T-helper 2 cell treated with Interferon-gamma antibody and Interleukin-4, amounts not matched to agents 5 μg/mL and 100 μg/mL, for 36 hours (primary cell): ENCODE measurements at regions not wholly inside any gene's neighbourhood (a gene's known extent, or its start where the extent isn't known, plus 50 kb on each side); places are given as distances from the start of the nearest gene placed in this dataset.
A peak's percentile ranks its signal among the peaks of the same experiment; 100 is the strongest.
"Not testable (repeated sequence)": the region's sequence is repeated elsewhere in the genome, so short reads cannot be mapped to it uniquely, and the experiment has no call there.

Experiments used
- DNase-seq: peaks from one replicate; pipeline ENCODE4 v3.0.0; 2021; ENCODE audit warnings: low spot score
- H3K27ac Mint-ChIP-seq: one replicate; pipeline ENCODE4 v1.8.0; 2021; ENCODE audit warnings: mild to moderate bottlenecking, mixed read lengths
- H3K27me3 Mint-ChIP-seq: one replicate; pipeline ENCODE4 v1.8.0; 2021; ENCODE audit warnings: low read depth, mixed read lengths
- H3K36me3 Mint-ChIP-seq: one replicate; pipeline ENCODE4 v1.8.0; 2021; ENCODE audit warnings: low read depth, mixed read lengths
- H3K4me1 Mint-ChIP-seq: one replicate; pipeline ENCODE4 v1.8.0; 2021; ENCODE audit warnings: low read depth, mixed read lengths
- H3K4me3 Mint-ChIP-seq: one replicate; pipeline ENCODE4 v1.8.0; 2022; ENCODE audit warnings: mild to moderate bottlenecking, moderate library complexity, mixed read lengths
- H3K9me3 Mint-ChIP-seq: one replicate; pipeline ENCODE4 v1.8.0; 2021; ENCODE audit warnings: mixed read lengths

- no peak for DNase-seq
- no peak overlapping the region for H3K27ac Mint-ChIP-seq
- no peak overlapping the region for H3K4me3 Mint-ChIP-seq
- peaks cover 9% of the 10 kb centered on the region for H3K9me3 Mint-ChIP-seq
- H3K27me3 Mint-ChIP-seq: no peaks in the 10 kb centered on the region
- H3K36me3 Mint-ChIP-seq: no peaks in the 10 kb centered on the region
- H3K4me1 Mint-ChIP-seq: no peaks in the 10 kb centered on the region
Measured at GRCh38 chr21:15453261-15453660, 276.5 kb upstream of the USP25 start.

GRCh38 chr21:15453785-15454184 lies 276.0 kb upstream of the USP25 start:
- not testable (repeated sequence) for DNase-seq, H3K9me3 Mint-ChIP-seq, H3K36me3 Mint-ChIP-seq, H3K4me1 Mint-ChIP-seq, H3K27me3 Mint-ChIP-seq, H3K4me3 Mint-ChIP-seq, H3K27ac Mint-ChIP-seq

GRCh38 chr21:15454931-15455330 lies 274.9 kb upstream of the USP25 start:
- not testable (repeated sequence) for DNase-seq, H3K36me3 Mint-ChIP-seq, H3K9me3 Mint-ChIP-seq, H3K4me3 Mint-ChIP-seq, H3K27ac Mint-ChIP-seq, H3K27me3 Mint-ChIP-seq, H3K4me1 Mint-ChIP-seq

- no peak for DNase-seq
- H3K9me3 Mint-ChIP-seq: no peaks in the 10 kb centered on the region
- H3K27ac Mint-ChIP-seq: no peak overlapping the region
- no peaks in the 10 kb centered on the region for H3K4me1 Mint-ChIP-seq
- no peaks in the 10 kb centered on the region for H3K36me3 Mint-ChIP-seq
- H3K27me3 Mint-ChIP-seq: no peaks in the 10 kb centered on the region
- no peak overlapping the region for H3K4me3 Mint-ChIP-seq
Measured at GRCh38 chr21:15455819-15456462, 273.8 kb upstream of the USP25 start.

- Mint-ChIP-seq H3K4me3 (no peak overlapping the region), H3K27me3 (no peaks in the 10 kb centered on the region), H3K9me3 (no peaks in the 10 kb centered on the region), H3K36me3 (no peaks in the 10 kb centered on the region), H3K27ac (no peak overlapping the region), H3K4me1 (no peaks in the 10 kb centered on the region)
- DNase-seq: no peak
Measured at GRCh38 chr21:15457965-15458364, 271.8 kb upstream of the USP25 start.

GRCh38 chr21:15462092-15462491 lies 267.7 kb upstream of the USP25 start:
- no peak for DNase-seq
- H3K27me3 Mint-ChIP-seq: no peaks in the 10 kb centered on the region
- no peaks in the 10 kb centered on the region for H3K9me3 Mint-ChIP-seq
- H3K36me3 Mint-ChIP-seq: no peaks in the 10 kb centered on the region
- no peak overlapping the region for H3K4me3 Mint-ChIP-seq
- H3K4me1 Mint-ChIP-seq: no peaks in the 10 kb centered on the region
- H3K27ac Mint-ChIP-seq: no peak overlapping the region

GRCh38 chr21:15466329-15466728 lies 263.5 kb upstream of the USP25 start:
- DNase-seq: no peak
- H3K27ac Mint-ChIP-seq: no peak overlapping the region
- peaks cover 2% of the 10 kb centered on the region for H3K27me3 Mint-ChIP-seq
- no peaks in the 10 kb centered on the region for H3K9me3 Mint-ChIP-seq
- no peak overlapping the region for H3K4me3 Mint-ChIP-seq
- no peaks in the 10 kb centered on the region for H3K36me3 Mint-ChIP-seq
- no peaks in the 10 kb centered on the region for H3K4me1 Mint-ChIP-seq

- Mint-ChIP-seq H3K27me3 (peaks cover 2% of the 10 kb centered on the region), H3K9me3 (no peaks in the 10 kb centered on the region), H3K4me1 (no peaks in the 10 kb centered on the region)
Measured at GRCh38 chr21:15468368-15468767, 261.4 kb upstream of the USP25 start.

GRCh38 chr21:15472108-15473040 lies 257.4 kb upstream of the USP25 start:
- Mint-ChIP-seq H3K4me1 (no peaks in the 10 kb centered on the region), H3K27ac (no peak overlapping the region), H3K27me3 (peaks cover 2% of the 10 kb centered on the region), H3K36me3 (no peaks in the 10 kb centered on the region), H3K9me3 (peaks cover 11% of the 10 kb centered on the region), H3K4me3 (no peak overlapping the region)
- no peak for DNase-seq

More at GRCh38 chr21:15468368-15468767, 261.4 kb upstream of the USP25 start:
- Mint-ChIP-seq H3K36me3 (no peaks in the 10 kb centered on the region), H3K27ac (no peak overlapping the region), H3K4me3 (no peak overlapping the region)
- no peak for DNase-seq

GRCh38 chr21:15477773-15478172 lies 252.0 kb upstream of the USP25 start:
- H3K27me3 Mint-ChIP-seq, H3K27ac Mint-ChIP-seq, H3K36me3 Mint-ChIP-seq, DNase-seq, H3K4me3 Mint-ChIP-seq: not testable (repeated sequence)
- H3K4me1 Mint-ChIP-seq: peaks cover 11% of the 10 kb centered on the region
- H3K9me3 Mint-ChIP-seq: peaks cover 20% of the 10 kb centered on the region

GRCh38 chr21:15480160-15480559 lies 249.6 kb upstream of the USP25 start:
- no peak for DNase-seq
- Mint-ChIP-seq H3K36me3 (no peaks in the 10 kb centered on the region), H3K4me1 (peaks cover 16% of the 10 kb centered on the region), H3K27me3 (peaks cover 4% of the 10 kb centered on the region), H3K4me3 (no peak overlapping the region), H3K27ac (no peak overlapping the region), H3K9me3 (peaks cover 20% of the 10 kb centered on the region)

GRCh38 chr21:15483138-15483780 lies 246.5 kb upstream of the USP25 start:
- Mint-ChIP-seq H3K27me3 (peaks cover 6% of the 10 kb centered on the region), H3K27ac (no peak overlapping the region), H3K9me3 (peaks cover under 1% of the 10 kb centered on the region), H3K4me3 (no peak overlapping the region), H3K4me1 (peaks cover 16% of the 10 kb centered on the region), H3K36me3 (no peaks in the 10 kb centered on the region)
- DNase-seq: peak; percentile 58

- peaks cover 6% of the 10 kb centered on the region for H3K27me3 Mint-ChIP-seq
- H3K4me3 Mint-ChIP-seq: no peak overlapping the region
- H3K9me3 Mint-ChIP-seq: no peaks in the 10 kb centered on the region
- peaks cover 5% of the 10 kb centered on the region for H3K4me1 Mint-ChIP-seq
- no peak for DNase-seq
- no peak overlapping the region for H3K27ac Mint-ChIP-seq
- H3K36me3 Mint-ChIP-seq: no peaks in the 10 kb centered on the region
Measured at GRCh38 chr21:15486460-15487195, 243.2 kb upstream of the USP25 start.

- no peak for DNase-seq
- Mint-ChIP-seq H3K9me3 (no peaks in the 10 kb centered on the region), H3K4me3 (no peak overlapping the region), H3K27ac (no peak overlapping the region), H3K36me3 (no peaks in the 10 kb centered on the region), H3K4me1 (peaks cover 5% of the 10 kb centered on the region), H3K27me3 (peaks cover 6% of the 10 kb centered on the region)
Measured at GRCh38 chr21:15487196-15487550, 242.6 kb upstream of the USP25 start.
